Endothelial cell (in vitro differentiated cells): ENCODE measurements at regions not wholly inside any gene's neighbourhood (a gene's known extent, or its start where the extent isn't known, plus 50 kb on each side); places are given as distances from the start of the nearest gene placed in this dataset.

Source experiments
- DNase-seq: peaks from one replicate; pipeline ENCODE4 v3.0.0; 2021; ENCODE audit warnings: low spot score
- H3K27ac Mint-ChIP-seq: one replicate; pipeline ENCODE4 v1.8.0; 2021; ENCODE audit warnings: mixed read lengths, inconsistent platforms; ENCODE audit not compliant: unreplicated experiment
- H3K27me3 Mint-ChIP-seq: one replicate; pipeline ENCODE4 v1.8.0; 2021; ENCODE audit warnings: mild to moderate bottlenecking, moderate library complexity, mixed read lengths, inconsistent platforms; ENCODE audit not compliant: unreplicated experiment
- H3K36me3 Mint-ChIP-seq: one replicate; pipeline ENCODE4 v1.8.0; 2021; ENCODE audit warnings: mild to moderate bottlenecking, low read depth, mixed read lengths, inconsistent platforms; ENCODE audit not compliant: unreplicated experiment
- H3K4me1 Mint-ChIP-seq: one replicate; pipeline ENCODE4 v1.8.0; 2021; ENCODE audit warnings: mild to moderate bottlenecking, mixed read lengths, inconsistent platforms; ENCODE audit not compliant: unreplicated experiment
- H3K4me3 Mint-ChIP-seq: one replicate; pipeline ENCODE4 v1.8.0; 2021; ENCODE audit warnings: mild to moderate bottlenecking, mixed read lengths, inconsistent platforms; ENCODE audit not compliant: unreplicated experiment
- H3K9me3 Mint-ChIP-seq: one replicate; pipeline ENCODE4 v1.8.0; 2021; ENCODE audit warnings: mixed read lengths, inconsistent platforms; ENCODE audit not compliant: unreplicated experiment
- TF ChIP-seq, protein P1 (sequence below): fragments of 200-600 bp; sonication (generic); IDR thresholded peaks from one replicate; pipeline ENCODE4 v1.5.0; 2021; ENCODE audit warnings: antibody characterized with exemption; ENCODE audit not compliant: unreplicated experiment

DNA sequence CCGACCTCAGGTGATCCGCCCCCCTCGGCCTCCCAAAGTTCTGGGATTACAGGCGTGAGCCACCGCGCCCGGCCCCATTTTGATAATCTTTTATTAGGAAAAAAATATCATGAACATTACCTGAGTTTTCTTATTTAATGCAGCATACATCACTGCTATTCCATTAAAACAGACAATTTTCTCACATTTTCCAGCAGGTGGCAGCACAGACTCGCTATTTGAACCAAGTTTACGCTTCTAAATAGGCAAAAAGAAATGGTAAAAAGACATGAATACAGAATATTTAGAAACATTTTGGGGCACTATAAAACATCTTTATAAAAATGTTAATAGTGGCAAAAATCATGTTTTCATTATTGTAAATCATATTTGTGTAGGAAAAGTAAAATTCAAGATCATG lies 903.1 kb downstream of the SLITRK6 start:
- Mint-ChIP-seq H3K9me3 (no peaks in the 10 kb centered on the region), H3K27ac (no peak overlapping the region), H3K36me3 (peaks cover 4% of the 10 kb centered on the region), H3K27me3 (no peaks in the 10 kb centered on the region), H3K4me1 (no peaks in the 10 kb centered on the region), H3K4me3 (no peak overlapping the region)
- TF ChIP-seq, protein P1, sequence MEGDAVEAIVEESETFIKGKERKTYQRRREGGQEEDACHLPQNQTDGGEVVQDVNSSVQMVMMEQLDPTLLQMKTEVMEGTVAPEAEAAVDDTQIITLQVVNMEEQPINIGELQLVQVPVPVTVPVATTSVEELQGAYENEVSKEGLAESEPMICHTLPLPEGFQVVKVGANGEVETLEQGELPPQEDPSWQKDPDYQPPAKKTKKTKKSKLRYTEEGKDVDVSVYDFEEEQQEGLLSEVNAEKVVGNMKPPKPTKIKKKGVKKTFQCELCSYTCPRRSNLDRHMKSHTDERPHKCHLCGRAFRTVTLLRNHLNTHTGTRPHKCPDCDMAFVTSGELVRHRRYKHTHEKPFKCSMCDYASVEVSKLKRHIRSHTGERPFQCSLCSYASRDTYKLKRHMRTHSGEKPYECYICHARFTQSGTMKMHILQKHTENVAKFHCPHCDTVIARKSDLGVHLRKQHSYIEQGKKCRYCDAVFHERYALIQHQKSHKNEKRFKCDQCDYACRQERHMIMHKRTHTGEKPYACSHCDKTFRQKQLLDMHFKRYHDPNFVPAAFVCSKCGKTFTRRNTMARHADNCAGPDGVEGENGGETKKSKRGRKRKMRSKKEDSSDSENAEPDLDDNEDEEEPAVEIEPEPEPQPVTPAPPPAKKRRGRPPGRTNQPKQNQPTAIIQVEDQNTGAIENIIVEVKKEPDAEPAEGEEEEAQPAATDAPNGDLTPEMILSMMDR, result peak; percentile 82
- DNase-seq, result peak; percentile 62

DNA sequence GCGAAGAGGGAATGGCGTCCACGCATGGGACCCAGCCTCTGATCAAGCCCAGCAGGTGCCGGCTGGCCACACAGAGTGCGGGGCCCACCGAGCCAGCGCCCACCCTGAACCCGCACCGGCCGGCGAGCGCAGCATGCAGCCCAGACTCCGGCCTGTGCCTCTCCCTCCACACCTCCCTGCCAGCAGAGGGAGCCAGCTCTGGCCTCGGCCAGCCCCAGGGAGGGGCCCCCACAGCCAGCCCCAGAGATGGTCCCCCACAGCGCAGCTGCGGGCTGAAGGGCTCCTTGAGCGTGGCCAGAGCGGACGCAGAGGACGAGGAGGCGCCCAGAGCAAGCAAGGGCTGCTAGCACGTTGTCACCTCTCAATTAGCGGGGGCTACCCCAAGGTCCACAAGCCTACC lies 904.5 kb downstream of the SLITRK6 start:
- DNase-seq, result no peak
- Mint-ChIP-seq H3K4me3 (no peak overlapping the region), H3K36me3 (peaks cover 4% of the 10 kb centered on the region), H3K4me1 (no peaks in the 10 kb centered on the region), H3K27me3 (no peaks in the 10 kb centered on the region), H3K9me3 (no peaks in the 10 kb centered on the region), H3K27ac (no peak overlapping the region)
- TF ChIP-seq, protein P1, result no peak

DNA sequence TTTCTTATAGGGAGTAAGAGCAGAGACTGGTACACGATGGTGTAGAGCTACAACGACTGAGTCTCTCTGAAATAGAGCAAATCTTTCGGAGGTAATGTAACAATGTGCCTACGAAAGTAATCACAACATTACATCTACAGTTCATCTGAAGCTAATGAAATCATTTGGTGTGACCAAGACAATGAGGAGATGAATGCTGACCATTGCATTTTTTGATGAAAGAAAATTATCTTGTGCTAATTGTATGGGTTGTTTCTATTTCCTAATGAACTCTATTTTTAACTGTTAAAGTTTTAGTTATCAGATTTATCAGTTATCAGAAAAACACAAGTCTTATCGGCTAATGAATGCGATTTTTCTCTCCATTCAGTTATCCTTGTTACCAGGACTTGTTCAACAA lies 913.4 kb downstream of the SLITRK6 start:
- Mint-ChIP-seq H3K9me3 (no peaks in the 10 kb centered on the region), H3K4me1 (no peaks in the 10 kb centered on the region), H3K27me3 (peaks cover 3% of the 10 kb centered on the region), H3K27ac (no peak overlapping the region), H3K36me3 (no peaks in the 10 kb centered on the region), H3K4me3 (no peak overlapping the region)
- no peak for DNase-seq
- TF ChIP-seq, protein P1, result no peak

DNA sequence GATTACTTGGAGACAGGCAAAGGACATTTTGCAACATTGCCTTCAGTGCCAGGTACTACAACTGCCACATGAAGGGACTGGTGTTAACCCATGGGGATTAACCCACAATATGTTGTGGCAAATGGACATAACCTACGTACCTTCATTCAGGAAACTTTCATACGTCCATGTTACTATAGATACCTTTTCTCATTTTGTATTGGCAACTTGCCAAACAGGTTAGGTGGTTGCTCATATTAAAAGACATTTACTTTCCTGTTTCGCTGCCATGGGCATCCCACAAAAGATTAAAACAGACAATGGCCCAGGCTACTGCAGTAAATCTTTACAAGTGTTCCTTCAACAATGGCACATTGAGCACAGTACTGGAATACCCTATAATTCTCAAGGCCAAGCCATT lies 925.3 kb downstream of the SLITRK6 start:
- Mint-ChIP-seq H3K4me1 (no peaks in the 10 kb centered on the region), H3K4me3 (no peak overlapping the region), H3K9me3 (no peaks in the 10 kb centered on the region), H3K27ac (no peak overlapping the region), H3K27me3 (peaks cover 2% of the 10 kb centered on the region), H3K36me3 (peaks cover 3% of the 10 kb centered on the region)
- TF ChIP-seq, protein P1, result no peak
- no peak for DNase-seq

- no peaks in the 10 kb centered on the region for H3K36me3 Mint-ChIP-seq
- TF ChIP-seq, protein P1, result no peak
- no peaks in the 10 kb centered on the region for H3K4me1 Mint-ChIP-seq
- no peak overlapping the region for H3K27ac Mint-ChIP-seq
- no peak for DNase-seq
- no peak overlapping the region for H3K4me3 Mint-ChIP-seq
- H3K27me3 Mint-ChIP-seq, result no peaks in the 10 kb centered on the region
- no peaks in the 10 kb centered on the region for H3K9me3 Mint-ChIP-seq
Measured at GRCh38 chr13:84870190-84870589, 929.0 kb downstream of the SLITRK6 start.
